ENCODE measurements at regions not wholly inside any gene's neighbourhood (a gene's known extent, or its start where the extent isn't known, plus 50 kb on each side); places are given as distances from the start of the nearest gene placed in this dataset.
"Not testable (repeated sequence)": the region's sequence is repeated elsewhere in the genome, so short reads cannot be mapped to it uniquely, and the experiment has no call there.

DNA sequence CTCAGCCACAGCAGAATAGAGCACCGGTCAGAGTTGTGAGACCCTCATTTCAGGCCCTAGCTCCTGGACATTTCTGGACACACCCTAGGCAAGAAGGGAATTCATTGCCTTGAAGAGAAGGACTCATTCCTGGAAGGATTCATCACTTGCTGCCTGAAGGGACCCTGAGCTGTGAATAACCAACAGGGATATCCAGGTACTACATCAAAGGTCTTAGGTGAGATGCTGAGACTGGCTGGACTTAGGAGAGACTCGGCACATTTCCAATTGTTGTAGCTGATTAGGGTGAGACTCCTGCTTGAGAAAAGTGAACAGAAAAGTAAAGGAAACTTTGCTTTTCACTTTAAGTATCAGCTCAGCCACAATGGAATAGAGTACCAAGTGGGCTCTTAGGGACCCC lies 208.1 kb upstream of the CDKN2B start:
- no peak for DNase-seq (ENCODE audit: low spot score)

DNA sequence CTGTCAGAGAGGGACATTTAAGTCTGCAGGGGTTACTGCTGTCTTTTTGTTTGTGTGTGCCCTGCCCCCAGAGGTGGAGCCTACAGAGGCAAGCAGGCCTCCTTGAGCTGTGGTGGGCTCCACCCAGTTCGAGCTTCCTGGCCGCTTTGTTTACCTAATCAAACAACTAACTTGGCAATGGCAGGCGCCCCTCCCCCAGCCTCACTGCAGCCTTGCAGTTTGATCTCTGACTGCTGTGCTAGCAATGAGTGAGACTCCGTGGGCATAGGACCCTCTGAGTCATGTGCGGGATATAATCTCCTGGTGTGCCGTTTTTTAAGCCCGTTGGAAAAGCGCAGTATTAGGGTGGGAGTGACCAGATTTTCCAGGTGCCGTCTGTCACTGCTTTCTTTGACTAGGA lies 216.8 kb upstream of the CDKN2B start:
- not testable (repeated sequence) for DNase-seq (ENCODE audit: low spot score)

DNA sequence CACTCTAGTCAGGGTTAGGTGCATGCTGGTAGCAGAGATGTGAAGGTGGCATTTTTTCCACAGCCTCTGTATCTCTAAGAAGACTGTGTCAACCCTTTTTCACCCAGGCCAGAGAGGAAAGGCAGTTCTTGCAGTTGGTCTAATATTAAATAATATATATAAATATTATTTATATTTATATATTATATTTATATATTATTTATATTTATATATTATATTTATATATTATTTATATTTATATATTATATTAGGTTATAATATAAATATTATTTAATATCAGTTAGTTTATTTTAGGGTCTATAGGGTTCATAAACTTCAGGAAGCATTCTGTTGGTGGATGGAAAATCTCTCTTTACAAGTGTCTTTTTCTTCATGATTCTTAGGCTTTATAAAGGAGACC lies 218.6 kb upstream of the DMRTA1 start:
- DNase-seq (ENCODE audit: low spot score): no peak

DNA sequence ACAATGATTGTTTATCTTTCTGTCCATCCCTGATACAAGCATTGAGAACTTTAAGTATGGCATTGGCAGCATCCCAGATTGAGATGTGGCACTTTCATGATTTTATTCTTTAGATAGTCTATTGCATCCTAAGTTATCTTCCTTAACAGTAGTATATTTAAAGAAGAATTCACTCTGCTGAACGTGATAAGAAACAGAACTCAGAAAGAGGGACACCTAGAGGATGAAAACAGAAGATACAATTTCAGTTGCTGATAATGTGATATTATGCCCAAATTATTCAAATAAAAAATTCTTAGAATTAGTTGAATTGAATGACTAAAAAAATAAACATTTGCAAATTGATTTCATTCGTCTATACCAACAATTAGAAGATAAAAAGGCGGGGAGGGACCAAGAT lies 218.1 kb upstream of the DMRTA1 start:
- DNase-seq (ENCODE audit: low spot score): no peak

DNA sequence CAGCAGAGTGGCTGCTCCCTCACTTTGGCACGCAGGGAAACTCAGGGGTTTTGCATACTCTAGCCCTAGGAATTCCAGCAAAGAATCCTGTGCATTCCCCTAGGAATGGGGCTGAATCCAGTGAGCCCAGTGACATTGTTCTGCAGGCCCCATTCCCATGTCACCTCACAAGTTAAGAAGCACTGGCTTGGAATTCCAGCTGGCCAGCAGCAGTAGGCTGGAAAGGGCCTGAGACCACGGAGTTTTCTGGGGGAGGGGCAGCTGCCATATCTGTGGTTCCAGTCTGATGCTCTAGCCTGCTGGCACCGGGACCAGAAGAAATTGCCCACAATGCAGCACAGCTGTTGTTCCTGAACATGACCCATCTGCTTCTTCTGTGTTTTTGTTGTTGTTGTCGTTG lies 217.6 kb upstream of the DMRTA1 start:
- no peak for DNase-seq (ENCODE audit: low spot score)

DNA sequence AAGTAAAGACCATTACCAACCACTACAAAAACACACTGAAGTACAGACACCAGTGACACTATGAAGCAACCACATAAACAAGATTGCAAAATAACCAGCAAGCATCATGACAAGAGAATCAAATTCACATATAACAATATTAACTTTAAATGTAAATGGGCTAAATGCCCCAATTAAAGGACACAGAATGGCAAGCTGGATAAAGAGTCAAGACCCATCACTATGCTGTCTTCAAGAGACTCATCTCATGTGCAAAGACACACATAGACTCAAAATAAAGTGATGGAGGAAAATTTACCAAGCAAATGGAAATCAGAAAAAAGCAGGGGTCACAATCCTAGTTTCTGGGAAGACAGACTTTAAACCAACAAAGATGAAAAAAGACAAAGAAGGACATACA lies 215.3 kb upstream of the DMRTA1 start:
- not testable (repeated sequence) for DNase-seq (ENCODE audit: low spot score)

DNA sequence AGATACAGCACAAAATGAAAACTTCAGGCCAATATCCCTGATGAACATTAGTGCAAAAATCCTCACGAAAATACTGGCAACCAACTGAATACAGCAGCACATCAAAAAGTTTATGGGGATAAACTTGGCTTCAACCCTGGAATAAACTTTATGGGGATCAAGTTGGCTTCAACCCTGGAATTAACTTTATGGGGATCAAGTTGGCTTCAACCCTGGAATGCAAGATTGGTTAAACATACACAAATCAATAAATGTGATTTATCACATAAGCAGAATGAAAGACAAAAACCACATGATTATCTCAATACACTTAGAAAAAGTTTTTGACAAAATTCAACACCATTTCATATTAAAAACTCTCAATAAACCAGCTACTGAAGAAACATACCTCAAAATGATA lies 213.7 kb upstream of the DMRTA1 start:
- no peak for DNase-seq (ENCODE audit: low spot score)

DNA sequence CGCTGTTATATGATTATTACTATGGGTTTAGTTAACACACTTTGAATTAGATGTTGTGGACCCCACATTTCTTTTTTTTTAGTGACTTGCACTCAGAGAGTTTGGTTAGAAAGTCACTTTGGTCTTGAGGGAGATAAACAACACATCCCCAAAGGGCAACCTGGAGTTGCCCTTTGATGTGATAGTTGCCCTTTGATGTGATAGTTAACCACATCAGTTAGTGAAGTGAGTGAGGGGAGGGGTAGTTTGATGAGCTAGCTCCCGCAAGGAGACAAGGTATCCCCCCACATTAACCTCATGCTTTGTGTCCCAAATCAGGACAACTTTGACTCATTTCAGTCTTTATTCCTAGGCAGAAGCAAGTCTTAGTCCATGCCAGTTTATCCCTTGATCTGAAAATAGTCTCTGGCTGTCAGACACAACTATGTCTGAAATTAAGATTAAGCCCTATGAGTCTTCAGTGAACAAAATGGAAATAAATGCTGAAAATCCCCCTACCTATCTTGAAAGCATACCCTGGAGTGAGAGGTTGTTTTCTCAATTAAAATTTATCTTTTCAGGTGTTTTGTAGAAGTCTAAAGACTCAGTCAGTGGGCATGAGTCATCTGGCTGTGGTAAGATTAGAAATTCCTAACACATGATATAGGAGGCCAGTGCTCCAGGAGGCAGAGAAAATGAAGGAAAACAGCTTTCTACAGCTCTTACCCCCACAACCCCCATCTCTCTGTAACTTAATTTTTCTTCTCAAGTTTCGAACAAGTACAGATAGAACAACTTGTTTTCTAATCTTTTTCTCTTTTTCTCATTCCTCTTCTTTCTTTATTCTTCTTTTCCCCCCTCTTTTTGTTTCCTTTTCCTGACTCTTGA lies 208.9 kb upstream of the DMRTA1 start:
- DNase-seq (ENCODE audit: low spot score): no peak

DNA sequence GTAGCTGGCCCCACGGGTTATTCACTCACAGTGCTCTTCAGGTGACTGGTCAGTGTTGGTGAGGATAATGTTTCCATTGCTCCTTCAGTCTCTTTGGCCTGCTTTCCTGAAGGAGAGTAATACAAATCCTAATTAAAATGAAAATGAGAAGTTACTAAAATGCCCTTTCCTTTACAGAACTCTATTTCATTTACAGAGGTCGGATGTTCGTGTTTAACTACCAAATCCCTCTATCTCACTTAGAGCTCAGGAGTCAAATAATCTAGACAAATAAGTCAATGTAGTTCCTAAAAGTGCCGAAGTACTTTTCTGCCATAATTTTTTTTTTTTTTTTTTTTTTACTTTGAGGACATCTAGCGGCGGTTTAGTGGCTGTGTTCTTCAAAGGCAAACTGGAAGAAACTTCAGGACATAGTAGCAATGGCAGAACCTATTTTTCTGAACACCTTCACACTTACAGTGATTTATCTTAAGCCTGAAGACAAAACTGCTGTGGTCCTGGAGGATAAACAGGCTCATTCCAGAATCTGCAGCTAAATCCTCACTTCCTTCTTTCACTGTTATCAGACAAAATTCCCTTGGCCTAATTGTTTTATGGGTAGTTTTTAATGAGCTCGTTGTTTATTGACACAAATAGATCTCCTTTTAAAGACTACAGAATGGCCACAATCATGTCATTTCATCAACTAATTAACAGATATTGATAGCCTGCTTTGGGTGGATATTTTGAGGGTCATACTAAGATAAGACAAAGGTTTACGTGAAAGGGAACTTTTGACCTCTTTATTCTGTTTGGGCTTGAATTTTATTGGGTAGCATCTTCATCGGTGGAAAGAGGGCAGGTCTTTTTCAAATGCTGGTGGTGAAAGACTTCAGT lies 207.6 kb upstream of the DMRTA1 start:
- DNase-seq (ENCODE audit: low spot score): no peak

DNA sequence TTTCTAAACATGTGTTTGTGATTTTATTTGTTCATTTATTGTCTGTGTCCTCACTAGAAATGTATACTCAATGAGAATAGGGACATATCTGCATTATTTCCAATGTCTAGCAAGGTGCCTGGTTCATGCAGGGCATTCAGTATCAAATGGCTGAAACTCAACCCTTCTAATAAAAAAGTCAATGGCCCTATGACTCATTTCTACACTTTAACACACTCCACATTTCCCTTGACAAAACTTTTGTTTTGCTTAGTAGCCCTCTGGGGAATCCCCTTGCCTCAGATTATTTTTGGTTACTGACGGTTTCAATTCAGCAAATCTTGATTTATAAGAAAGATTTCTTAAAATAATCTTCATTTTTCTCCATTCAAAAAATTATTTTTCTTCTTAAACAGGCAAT lies 206.0 kb upstream of the DMRTA1 start:
- DNase-seq (ENCODE audit: low spot score): no peak

DNA sequence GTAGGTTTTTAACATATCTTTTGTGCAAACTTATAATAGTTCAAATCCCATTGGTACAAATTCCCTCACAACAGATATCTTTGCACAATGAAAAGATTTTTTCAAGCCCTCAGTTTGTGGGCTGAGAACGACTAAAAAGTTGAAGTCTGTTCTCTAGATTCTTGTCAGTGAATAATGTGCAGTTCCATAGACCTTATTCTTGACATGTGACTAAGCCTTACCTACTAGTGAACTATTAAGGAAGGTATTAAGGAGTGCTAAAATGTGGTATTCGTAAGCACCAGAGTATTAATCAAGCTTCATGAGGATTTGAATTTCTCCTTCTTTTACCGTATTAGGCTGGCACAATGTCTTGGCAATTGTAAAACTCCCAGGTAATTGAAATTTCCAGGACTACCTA lies 205.6 kb upstream of the DMRTA1 start:
- no peak for DNase-seq (ENCODE audit: low spot score)

DNA sequence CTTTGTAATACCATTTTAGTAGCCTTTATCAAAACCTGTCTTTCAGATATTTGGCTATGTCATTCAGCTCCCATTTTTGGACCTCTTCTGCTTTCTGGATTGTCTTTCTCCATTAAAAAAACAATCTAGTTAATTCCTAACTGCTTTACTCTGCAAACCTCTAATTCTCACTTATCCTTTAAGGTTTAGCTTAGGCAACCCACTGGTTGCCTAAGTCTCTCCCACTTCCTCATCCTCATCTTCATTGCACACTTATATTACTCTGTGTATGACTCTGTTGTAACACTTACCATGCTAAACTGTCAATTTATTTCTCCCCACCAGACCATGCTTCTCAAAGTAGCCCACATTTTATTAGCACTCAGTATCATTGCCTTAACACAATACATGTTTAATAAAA lies 205.0 kb upstream of the DMRTA1 start:
- DNase-seq (ENCODE audit: low spot score): no peak

DNA sequence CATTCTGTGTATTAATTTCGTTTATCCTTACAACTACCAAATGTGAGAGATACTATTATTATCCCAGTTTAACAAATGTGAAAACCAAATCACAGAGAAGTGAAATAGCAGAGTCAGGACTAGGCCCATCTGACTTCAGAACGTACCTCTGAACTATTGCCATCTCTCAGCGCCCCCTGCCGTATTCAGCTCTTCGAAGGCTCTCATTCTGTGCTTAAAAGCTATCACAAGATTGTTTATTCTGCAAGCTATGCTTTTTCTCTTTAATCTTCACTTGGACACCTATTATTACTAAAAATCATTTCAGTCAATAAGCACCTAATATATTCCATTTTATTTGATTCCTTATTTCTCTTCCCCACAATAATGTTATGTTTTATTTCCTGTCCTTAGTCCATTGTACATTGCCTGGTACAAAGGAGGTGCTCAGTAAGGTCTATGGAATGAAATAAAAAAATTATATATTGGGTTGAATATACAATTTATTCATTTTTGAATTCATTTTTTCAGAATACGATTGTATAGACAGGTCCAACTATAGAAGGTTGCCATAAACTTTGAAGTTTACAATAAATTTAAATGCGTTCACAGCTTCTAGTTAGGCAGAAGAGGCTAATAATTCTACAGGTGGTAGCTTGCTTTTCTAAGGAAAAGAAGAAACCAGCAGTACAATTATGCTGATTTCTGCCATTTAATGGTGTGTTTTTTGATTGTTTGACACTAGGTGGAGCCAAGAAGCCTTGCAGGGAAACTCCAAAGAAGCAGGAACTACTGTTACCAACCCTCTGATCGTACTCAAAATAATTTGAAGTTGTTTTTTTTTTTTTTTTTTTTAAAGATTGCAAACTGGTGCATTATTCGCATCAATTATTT lies 202.2 kb upstream of the DMRTA1 start:
- DNase-seq (ENCODE audit: low spot score): no peak

DNA sequence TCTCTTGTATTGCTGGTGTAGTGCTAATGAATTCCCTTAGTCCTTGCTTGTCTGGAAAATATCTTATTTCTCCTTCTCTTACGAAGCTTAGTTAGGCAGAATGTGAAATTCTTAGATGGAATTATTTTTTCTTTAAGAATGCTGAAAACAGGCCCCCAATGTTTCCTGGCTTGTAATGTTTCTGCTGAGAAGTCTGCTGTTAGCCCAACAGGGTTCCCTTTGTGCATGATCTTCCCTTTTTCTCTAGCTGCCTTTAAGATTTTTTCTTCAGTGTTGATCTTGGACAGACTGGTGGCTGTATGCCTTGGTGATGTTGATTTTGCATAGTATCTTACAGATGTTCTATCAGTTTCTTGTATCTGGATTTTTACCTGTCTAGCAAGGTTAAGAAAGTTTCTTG lies 191.3 kb upstream of the DMRTA1 start:
- no peak for DNase-seq (ENCODE audit: low spot score)

DNA sequence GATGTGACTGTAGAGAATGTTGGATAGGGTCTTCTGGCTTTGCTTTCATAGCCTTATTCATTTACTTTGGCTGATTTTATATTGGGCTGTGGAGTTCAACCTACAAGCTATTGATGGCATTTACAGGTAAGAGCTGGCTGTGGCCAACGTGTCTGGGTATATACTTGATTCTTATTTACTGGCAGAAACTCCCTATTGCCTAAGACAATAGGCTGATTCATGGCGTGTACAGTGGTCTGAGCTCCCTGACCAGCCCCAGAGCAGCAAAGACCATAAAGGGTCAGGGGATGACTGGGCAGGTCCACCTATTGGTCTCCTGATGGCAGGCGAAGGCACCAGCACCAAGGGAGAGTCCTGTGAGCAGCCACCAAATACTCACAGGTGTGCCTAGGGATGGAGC lies 190.2 kb upstream of the DMRTA1 start:
- DNase-seq (ENCODE audit: low spot score): no peak

DNA sequence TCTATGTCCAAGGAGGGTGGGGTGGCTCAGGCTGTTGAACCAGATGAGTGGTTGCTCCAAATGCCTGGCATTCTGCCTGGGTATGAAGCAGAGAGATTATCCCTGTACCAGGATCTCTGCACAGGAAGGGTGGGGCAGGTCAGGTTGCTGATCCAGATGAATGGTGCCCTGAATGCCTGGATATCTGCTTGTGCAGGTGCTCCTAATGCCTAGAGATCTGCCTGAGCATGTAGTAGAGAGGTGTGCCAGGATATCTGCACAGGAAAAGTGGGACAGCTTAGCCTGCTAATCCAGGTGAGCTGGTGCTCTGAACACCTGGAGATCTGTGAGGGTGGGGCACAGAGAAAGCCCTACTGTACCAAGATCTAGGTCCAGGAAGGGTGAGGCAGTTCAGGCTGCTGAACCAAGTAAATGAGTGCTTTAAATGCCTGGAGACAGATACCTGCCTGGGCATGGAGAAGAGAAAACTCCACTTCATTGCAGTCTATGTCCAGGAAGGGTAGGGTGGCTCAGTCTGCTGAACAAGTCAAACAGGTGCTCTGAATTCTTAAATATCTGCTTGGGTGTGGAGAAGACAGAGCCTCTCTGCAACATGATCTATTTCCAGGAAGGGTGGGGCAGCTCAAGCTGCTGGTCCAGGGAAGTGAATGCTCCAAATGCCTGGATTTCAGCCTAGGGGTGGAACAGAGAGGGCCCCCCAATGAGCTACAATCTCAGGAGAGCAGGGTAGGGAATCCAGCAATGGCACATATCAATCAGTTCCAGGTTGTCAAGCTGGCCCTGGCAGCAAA lies 189.4 kb upstream of the DMRTA1 start:
- DNase-seq (ENCODE audit: low spot score): no peak

DNA sequence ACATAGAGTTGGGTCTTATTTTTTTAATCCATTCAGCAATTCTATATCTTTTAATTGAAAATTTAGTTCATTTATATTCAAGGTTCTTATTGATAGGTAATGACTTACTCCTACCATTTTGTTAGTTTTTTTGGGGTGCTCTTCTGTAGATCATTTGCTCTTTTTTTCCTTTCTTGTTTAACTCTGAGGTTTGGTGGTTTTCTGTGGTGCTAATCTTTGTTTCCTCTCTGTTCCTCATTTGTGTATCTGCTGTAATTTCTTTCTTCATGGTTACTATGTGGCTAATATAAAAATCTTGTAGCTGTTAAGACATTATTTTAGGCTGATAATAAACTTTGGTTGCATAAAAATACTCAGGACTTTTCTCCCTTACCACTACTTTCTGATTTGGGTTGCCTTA lies 181.6 kb upstream of the DMRTA1 start:
- DNase-seq (ENCODE audit: low spot score): no peak

DNA sequence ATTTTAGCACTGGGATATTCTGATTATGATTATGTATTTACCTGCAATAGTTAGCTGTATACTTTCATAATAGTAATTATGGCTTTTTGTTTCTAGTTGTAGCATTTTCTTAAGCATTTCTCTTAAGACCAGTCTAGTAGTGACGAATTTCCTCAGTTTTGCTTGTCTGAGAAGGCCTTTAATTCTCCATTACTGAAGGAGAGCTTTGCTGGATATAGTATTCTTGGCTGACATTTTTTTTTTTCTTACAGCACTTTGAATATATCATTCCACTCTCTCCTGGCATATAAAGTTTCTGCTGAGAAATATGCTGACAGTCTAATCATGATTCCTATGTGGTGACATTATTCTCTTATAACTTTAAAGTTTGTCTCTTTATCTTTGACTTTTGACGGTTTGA lies 181.1 kb upstream of the DMRTA1 start:
- DNase-seq (ENCODE audit: low spot score): no peak

DNA sequence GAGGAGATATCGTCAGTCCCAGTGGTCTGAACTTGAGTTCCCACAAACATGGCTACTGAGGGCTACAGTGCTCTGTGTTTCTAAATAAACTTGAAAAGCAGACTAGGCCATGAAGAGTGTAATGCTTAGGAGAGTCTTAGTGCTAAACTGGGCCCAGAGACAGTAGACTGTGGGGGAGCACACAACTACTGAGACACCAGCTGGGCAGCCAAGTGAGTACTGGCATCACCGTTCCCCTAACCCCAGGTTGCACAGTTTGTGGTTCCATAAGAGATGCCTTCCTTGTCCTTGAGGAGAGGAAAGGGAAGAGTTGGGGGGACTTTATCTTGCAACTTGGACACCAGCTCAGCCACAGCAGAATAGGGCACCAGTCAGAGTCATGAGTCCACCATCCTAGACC lies 172.1 kb upstream of the DMRTA1 start:
- DNase-seq (ENCODE audit: low spot score): no peak

DNA sequence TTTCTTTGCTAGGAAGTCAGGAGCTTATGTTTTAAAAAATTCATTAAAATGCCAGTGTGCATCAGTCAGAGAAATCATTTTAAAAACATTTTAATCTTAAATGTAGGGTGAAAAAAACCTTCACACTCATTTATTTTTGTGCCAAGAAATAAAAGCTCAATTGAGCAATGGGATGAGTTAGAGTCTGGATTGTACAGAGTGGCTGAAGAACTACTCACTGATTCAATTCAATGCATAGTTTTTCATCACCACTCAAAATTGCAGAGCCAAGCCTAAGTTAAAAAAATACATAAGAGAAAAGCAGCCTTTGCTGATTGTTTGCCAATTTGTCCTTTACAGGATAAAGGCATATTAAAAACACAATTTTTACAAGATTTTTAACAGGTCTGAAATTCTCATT lies 168.2 kb upstream of the DMRTA1 start:
- no peak for DNase-seq (ENCODE audit: low spot score)

DNA sequence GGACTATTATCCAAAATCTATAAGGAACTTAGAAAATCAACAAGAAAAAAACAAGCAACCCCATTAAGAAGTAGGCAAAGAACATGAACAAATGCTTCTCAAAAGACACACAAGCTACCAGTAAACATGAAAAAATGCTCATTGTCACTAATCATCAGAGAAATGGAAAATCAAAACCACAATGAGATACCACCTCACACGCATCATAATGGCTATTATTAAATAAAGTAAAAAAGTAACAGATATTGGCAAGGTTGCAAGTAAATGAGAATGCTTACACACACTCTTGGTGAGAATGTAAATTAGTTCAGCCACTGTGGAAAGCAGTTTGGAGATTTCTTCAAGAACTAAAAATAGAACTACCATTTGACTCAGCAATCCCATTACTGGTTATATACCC lies 167.0 kb upstream of the DMRTA1 start:
- DNase-seq (ENCODE audit: low spot score): no peak
